ENCODE measurements at regions not wholly inside any gene's neighbourhood (a gene's known extent, or its start where the extent isn't known, plus 50 kb on each side); places are given as distances from the start of the nearest gene placed in this dataset.

DNA sequence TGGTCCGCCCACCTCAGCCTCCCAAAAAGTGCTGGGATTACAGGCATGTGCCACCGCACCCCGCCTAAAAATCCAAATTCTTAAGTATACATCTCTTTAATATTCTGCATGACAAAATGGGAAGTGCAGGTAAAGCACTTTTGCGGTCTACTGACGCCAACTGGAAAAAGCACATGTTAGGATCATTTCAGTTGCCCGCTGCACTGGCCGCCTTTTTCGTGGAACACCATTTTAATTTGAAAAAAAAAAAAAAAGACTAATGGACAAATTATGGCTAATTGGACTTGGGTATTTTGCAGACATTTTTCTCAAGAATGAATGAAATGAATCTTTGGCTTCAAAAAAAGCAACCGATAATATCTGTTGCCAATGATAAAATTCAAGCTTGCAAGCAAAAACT lies 129.3 kb upstream of the GPC1 start:
- Histone ChIP-seq H2AFZ (ENCODE audit: insufficient read depth, low read depth, low read length, poor library complexity, severe bottlenecking) (no peak overlapping the region), H3K27me3 (ENCODE audit: control insufficient read depth in 2 of 2, insufficient read depth in 2 of 2, low read length in 2 of 2) (no peaks in the 10 kb centered on the region), H3K27ac (ENCODE audit: low read depth in 1 of 2, low read length in 2 of 2) (no peak overlapping the region), H3K9ac (ENCODE audit: insufficient read depth, low read length, poor library complexity, severe bottlenecking) (no peak overlapping the region), H3K79me2 (ENCODE audit: insufficient read depth, low read length) (no peaks in the 10 kb centered on the region), H3K36me3 (replicated peaks in 1 of 2; ENCODE audit: control insufficient read depth in 1 of 2, insufficient read depth in 2 of 2, low read length in 2 of 2) (no peaks in the 10 kb centered on the region), H3K9me3 (replicated peaks in 1 of 2; ENCODE audit: control insufficient read depth in 1 of 2, insufficient read depth in 1 of 2, low read length in 2 of 2) (no peaks in the 10 kb centered on the region), H3K4me3 (replicated peaks in 1 of 3; ENCODE audit: low read depth in 2 of 3, low read length in 3 of 3) (no peak overlapping the region), H3K4me2 (replicated peaks; ENCODE audit: extremely low read depth, low read length, poor library complexity, severe bottlenecking) (no peak overlapping the region), H4K20me1 (ENCODE audit: insufficient read depth, low read length) (no peaks in the 10 kb centered on the region), H3K4me1 (ENCODE audit: control insufficient read depth in 1 of 2, insufficient read depth in 2 of 2, low read length in 2 of 2) (no peaks in the 10 kb centered on the region)
- Mint-ChIP-seq H3K9me3 (no peaks in the 10 kb centered on the region), H3K4me1 (no peaks in the 10 kb centered on the region), H3K36me3 (no peaks in the 10 kb centered on the region), H3K27me3 (ENCODE audit: low read depth in 3 of 3) (peaks cover 7 to 12% (median 11%) of the 10 kb centered on the region in 3 donors), H3K4me3 (no peak overlapping the region), H3K27ac (no peak overlapping the region)
- WGBS (ENCODE audit: insufficient coverage) = 100% methylated on average over 2 of the region's 9 CpGs
- no peak for TF ChIP-seq CTCF (IDR thresholded peaks at IDR 0.05)
- intact Hi-C loops (cut with micrococcal nuclease) = no loop called here
- DNase-seq = no peak

DNA sequence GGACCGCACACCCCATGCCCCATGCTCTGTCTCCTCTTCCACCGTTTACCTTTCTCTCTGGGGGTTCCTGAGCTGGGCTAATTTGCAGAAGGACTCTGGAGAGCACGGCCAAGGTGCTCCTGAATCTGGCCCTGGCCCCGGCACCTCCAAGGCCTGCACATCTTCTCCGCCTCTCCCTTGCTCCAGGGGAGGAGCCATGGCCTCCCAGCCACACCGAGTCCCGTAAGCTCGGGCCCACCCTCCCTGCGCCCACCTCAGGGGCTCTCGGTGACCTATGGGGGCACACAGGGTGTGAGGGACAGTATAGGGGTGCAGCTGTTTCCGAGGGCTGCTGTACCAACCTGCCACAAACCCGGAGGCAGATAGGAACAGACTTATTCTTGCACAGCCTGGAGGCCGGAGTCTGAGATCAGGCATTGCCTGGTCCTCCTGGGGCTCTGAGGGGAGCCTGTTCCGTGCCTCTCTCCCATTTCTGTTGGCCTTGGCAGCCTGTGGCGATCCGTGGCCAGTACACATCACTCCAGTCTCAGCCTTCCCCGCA lies 127.3 kb upstream of the GPC1 start:
- DNase-seq = no peak
- H3K9ac ChIP-seq (ENCODE audit: insufficient read depth, low read length, poor library complexity, severe bottlenecking) = no peak overlapping the region
- H3K4me2 ChIP-seq (replicated peaks; ENCODE audit: extremely low read depth, low read length, poor library complexity, severe bottlenecking) = no peak overlapping the region
- no peaks in the 10 kb centered on the region for H3K9me3 ChIP-seq (replicated peaks in 1 of 2; ENCODE audit: control insufficient read depth in 1 of 2, insufficient read depth in 1 of 2, low read length in 2 of 2)
- no peaks in the 10 kb centered on the region for H3K4me1 ChIP-seq (ENCODE audit: control insufficient read depth in 1 of 2, insufficient read depth in 2 of 2, low read length in 2 of 2)
- no peaks in the 10 kb centered on the region for H4K20me1 ChIP-seq (ENCODE audit: insufficient read depth, low read length)
- H3K9me3 Mint-ChIP-seq = no peaks in the 10 kb centered on the region
- peaks cover 5 to 11% (median 9%) of the 10 kb centered on the region in 3 donors for H3K27me3 Mint-ChIP-seq (ENCODE audit: low read depth in 3 of 3)
- no peaks in the 10 kb centered on the region for H3K27me3 ChIP-seq (ENCODE audit: control insufficient read depth in 2 of 2, insufficient read depth in 2 of 2, low read length in 2 of 2)
- H3K36me3 Mint-ChIP-seq = no peaks in the 10 kb centered on the region
- H3K36me3 ChIP-seq (replicated peaks in 1 of 2; ENCODE audit: control insufficient read depth in 1 of 2, insufficient read depth in 2 of 2, low read length in 2 of 2) = no peaks in the 10 kb centered on the region
- no peak overlapping the region for H3K27ac ChIP-seq (ENCODE audit: low read depth in 1 of 2, low read length in 2 of 2)
- no peaks in the 10 kb centered on the region for H3K4me1 Mint-ChIP-seq
- 90% methylated on average over 11 of the region's 17 CpGs for WGBS (ENCODE audit: insufficient coverage)
- H3K27ac Mint-ChIP-seq = no peak overlapping the region
- intact Hi-C loops (cut with micrococcal nuclease) = no loop called here
- H3K4me3 ChIP-seq (replicated peaks in 1 of 3; ENCODE audit: low read depth in 2 of 3, low read length in 3 of 3) = no peak overlapping the region
- H3K4me3 Mint-ChIP-seq = no peak overlapping the region
- TF ChIP-seq CTCF (IDR thresholded peaks at IDR 0.05) = no peak
- no peaks in the 10 kb centered on the region for H3K79me2 ChIP-seq (ENCODE audit: insufficient read depth, low read length)
- H2AFZ ChIP-seq (ENCODE audit: insufficient read depth, low read depth, low read length, poor library complexity, severe bottlenecking) = no peak overlapping the region

Measured in CD14-positive monocyte (primary cell).